ENCODE measurements at regions not wholly inside any gene's neighbourhood (a gene's known extent, or its start where the extent isn't known, plus 50 kb on each side); places are given as distances from the start of the nearest gene placed in this dataset.

GRCh38 chr6:153594871-153595270 is 444.2 kb upstream of the OPRM1 start:
- intact Hi-C loops (cut with DNase I) = no loop called here
- TF ChIP-seq CTCF (IDR thresholded peaks at IDR 0.05) (no peak), POLR2A (IDR thresholded peaks at IDR 0.05) (no peak)
- H3K27me3 ChIP-seq = no peaks in the 10 kb centered on the region
- H3K4me1 ChIP-seq = no peaks in the 10 kb centered on the region
- no peak overlapping the region for H3K27ac ChIP-seq
- no peak for DNase-seq
- H3K36me3 ChIP-seq = no peaks in the 10 kb centered on the region
- no peak overlapping the region for H3K4me3 ChIP-seq (replicated peaks in 1 of 3)
- 61 to 76% methylated on average over 1 of the region's 1 CpG for WGBS, 2 donors
- H3K9me3 ChIP-seq = no peaks in the 10 kb centered on the region

GRCh38 chr6:153591159-153591558 is 447.9 kb upstream of the OPRM1 start:
- TF ChIP-seq CTCF (IDR thresholded peaks at IDR 0.05) (no peak), POLR2A (IDR thresholded peaks at IDR 0.05) (no peak)
- Histone ChIP-seq H3K4me1 (no peaks in the 10 kb centered on the region), H3K9me3 (no peaks in the 10 kb centered on the region), H3K27me3 (no peaks in the 10 kb centered on the region), H3K36me3 (no peaks in the 10 kb centered on the region), H3K4me3 (replicated peaks in 1 of 3) (no peak overlapping the region), H3K27ac (no peak overlapping the region)
- DNase-seq = no peak
- intact Hi-C loops (cut with DNase I) = no loop called here

GRCh38 chr6:153590411-153590810 is 448.6 kb upstream of the OPRM1 start:
- intact Hi-C loops (cut with DNase I) = no loop called here
- DNase-seq = no peak
- Histone ChIP-seq H3K4me3 (replicated peaks in 1 of 3) (no peak overlapping the region), H3K27ac (no peak overlapping the region), H3K27me3 (no peaks in the 10 kb centered on the region), H3K9me3 (no peaks in the 10 kb centered on the region), H3K4me1 (no peaks in the 10 kb centered on the region), H3K36me3 (no peaks in the 10 kb centered on the region)
- TF ChIP-seq CTCF (IDR thresholded peaks at IDR 0.05) = no peak
- no peak for TF ChIP-seq POLR2A (IDR thresholded peaks at IDR 0.05)

- TF ChIP-seq CTCF (IDR thresholded peaks at IDR 0.05) = no peak
- no peak for TF ChIP-seq POLR2A (IDR thresholded peaks at IDR 0.05)
- intact Hi-C loops (cut with DNase I) = no loop called here
These were observed 450.7 kb upstream of the OPRM1 start for GRCh38 chr6:153588330-153588729.

GRCh38 chr6:153583685-153584084 is 452.6 kb upstream of the RGS17 start:
- WGBS, 2 donors = 90 to 91% methylated on average over 2 of the region's 2 CpGs
- intact Hi-C loops (cut with DNase I) = no loop called here
- H3K27me3 ChIP-seq = no peaks in the 10 kb centered on the region
- H3K9me3 ChIP-seq = no peaks in the 10 kb centered on the region
- TF ChIP-seq POLR2A (IDR thresholded peaks at IDR 0.05) (no peak), CTCF (IDR thresholded peaks at IDR 0.05) (no peak)
- no peaks in the 10 kb centered on the region for H3K4me1 ChIP-seq
- no peak overlapping the region for H3K4me3 ChIP-seq (replicated peaks in 1 of 3)
- no peak overlapping the region for H3K27ac ChIP-seq
- no peaks in the 10 kb centered on the region for H3K36me3 ChIP-seq
- no peak for DNase-seq

More at GRCh38 chr6:153588330-153588729, 450.7 kb upstream of the OPRM1 start:
- H3K27me3 ChIP-seq = no peaks in the 10 kb centered on the region
- H3K36me3 ChIP-seq = no peaks in the 10 kb centered on the region
- 89 to 92% methylated on average over 3 of the region's 3 CpGs for WGBS, 2 donors
- no peaks in the 10 kb centered on the region for H3K9me3 ChIP-seq
- H3K4me1 ChIP-seq = no peaks in the 10 kb centered on the region
- no peak overlapping the region for H3K4me3 ChIP-seq (replicated peaks in 1 of 3)
- H3K27ac ChIP-seq = no peak overlapping the region
- no peak for DNase-seq
